SK-N-SH (cell line): ENCODE measurements at regions not wholly inside any gene's neighbourhood (a gene's known extent, or its start where the extent isn't known, plus 50 kb on each side); places are given as distances from the start of the nearest gene placed in this dataset.

Experiments used
- CTCF ChIA-PET: fragments of 300-600, 350-600 bp; formaldehyde crosslinking; extraction: SDS; loops from one replicate; lab custom pipeline; 2021; lab: Yijun Ruan, JAX
- POLR2A ChIA-PET: fragments of 350-600 bp; sonication (Branson Sonifier 250); formaldehyde crosslinking; extraction: SDS; loops from one replicate; lab custom pipeline; 2020; ENCODE audit warnings: antibody characterized with exemption, inconsistent platforms; lab: Yijun Ruan, JAX
- DNase-seq: peaks from one replicate; pipeline ENCODE4 v3.0.0; 2012
- H2AFZ ChIP-seq: fragments of 200-600 bp; sonication (generic); 2 replicates; pipeline ENCODE4 v1.8.1; 2016; ENCODE audit warnings: antibody characterized with exemption, mild to moderate bottlenecking, low read depth
- H3F3A ChIP-seq: fragments of 200-600 bp; sonication (generic); replicated peaks from 2 replicates; pipeline ENCODE3; 2016; ENCODE audit warnings: antibody characterized with exemption, mild to moderate bottlenecking; ENCODE audit not compliant: insufficient read depth
- H3K27ac ChIP-seq, 2 experiments: fragments of 200-500 bp in 1 of 2; fragments of 200-600 bp in 1 of 2; sonication (Bioruptor generic) in 1 of 2; sonication (generic), shearing (Covaris generic) in 1 of 2; 2 replicates each; pipeline versions ENCODE4 v1.5.1 to v1.6.1; 2014 to 2016; ENCODE audit warnings: low read depth in 2 of 2, inconsistent platforms in 1 of 2, low read length in 1 of 2, mild to moderate bottlenecking in 1 of 2, mixed read lengths in 1 of 2
- H3K27me3 ChIP-seq: fragments of 200-600 bp; sonication (generic), shearing (Covaris generic); 2 replicates; pipeline ENCODE4 v1.6.1; 2016; ENCODE audit warnings: mixed run types; ENCODE audit not compliant: insufficient read depth
- H3K36me3 ChIP-seq, 2 experiments: fragments of 200-500 bp in 1 of 2; fragments of 200-600 bp in 1 of 2; sonication (Bioruptor generic) in 1 of 2; sonication (generic) in 1 of 2; replicated peaks in 1 of 2; 2 replicates each; pipeline versions ENCODE3 to v1.5.1; 2014 to 2016; ENCODE audit warnings: low read length in 1 of 2, mild to moderate bottlenecking in 1 of 2; ENCODE audit not compliant: insufficient read depth in 2 of 2, control insufficient read depth in 1 of 2
- H3K4me1 ChIP-seq, 2 experiments: fragments of 200-500 bp in 1 of 2; fragments of 200-600 bp in 1 of 2; sonication (Bioruptor generic) in 1 of 2; sonication (generic), shearing (Covaris generic) in 1 of 2; 2 replicates each; pipeline versions ENCODE4 v1.5.1 to v1.6.1; 2014 to 2016; ENCODE audit warnings: low read depth in 1 of 2, low read length in 1 of 2, mixed run types in 1 of 2; ENCODE audit not compliant: insufficient read depth in 2 of 2, control insufficient read depth in 1 of 2
- H3K4me2 ChIP-seq: fragments of 200-600 bp; sonication (generic), shearing (Covaris generic); 2 replicates; pipeline ENCODE4 v1.6.1; 2017; ENCODE audit warnings: mixed run types
- H3K4me3 ChIP-seq, 2 experiments: fragments of 200-500 bp in 1 of 2; fragments of 200-600 bp in 1 of 2; sonication (Bioruptor generic) in 1 of 2; sonication (generic), shearing (Covaris generic) in 1 of 2; 2 replicates each; pipeline versions ENCODE4 v1.5.1 to v1.8.1; 2014 to 2016; ENCODE audit warnings: low read depth in 2 of 2, inconsistent platforms in 1 of 2, low read length in 1 of 2, mild to moderate bottlenecking in 1 of 2, mixed read lengths in 1 of 2, moderate library complexity in 1 of 2
- H3K79me2 ChIP-seq: fragments of 200-600 bp; sonication (generic); 2 replicates; pipeline ENCODE4 v1.8.1; 2017; ENCODE audit warnings: mild to moderate bottlenecking; ENCODE audit not compliant: insufficient read depth
- H3K9ac ChIP-seq: fragments of 200-600 bp; sonication (generic); 2 replicates; pipeline ENCODE4 v1.6.1; 2017; ENCODE audit warnings: mixed run types
- H3K9me2 ChIP-seq: fragments of 200-600 bp; sonication (generic); 2 replicates; pipeline ENCODE4 v1.6.1; 2017; ENCODE audit warnings: mixed run types
- H3K9me3 ChIP-seq: fragments of 200-600 bp; sonication (generic); 2 replicates; pipeline ENCODE4 v1.6.1; 2017; ENCODE audit warnings: mixed run types, mild to moderate bottlenecking, moderate library complexity
- H4K20me1 ChIP-seq: fragments of 200-600 bp; sonication (generic); 2 replicates; pipeline ENCODE4 v1.6.1; 2017; ENCODE audit warnings: mild to moderate bottlenecking, mixed run types; ENCODE audit not compliant: insufficient read depth
- CHD2 ChIP-seq: fragments of 150-350 bp; IDR thresholded peaks from 2 replicates; pipeline ENCODE4 v1.6.1; 2018; ENCODE audit warnings: low read length; ENCODE audit not compliant: partially characterized antibody
- ELF1 ChIP-seq: IDR thresholded peaks from 2 replicates; pipeline ENCODE4 v1.4.0; 2012
- FOSL2 ChIP-seq: IDR thresholded peaks from 2 replicates; pipeline ENCODE4 v1.4.0; 2012; ENCODE audit warnings: low read depth, mild to moderate bottlenecking, moderate library complexity, borderline replicate concordance
- FOXM1 ChIP-seq: IDR thresholded peaks from 2 replicates; pipeline ENCODE4 v1.4.0; 2012; ENCODE audit warnings: low read depth, mild to moderate bottlenecking
- GABPA ChIP-seq: IDR thresholded peaks from 2 replicates; pipeline ENCODE4 v1.4.0; 2012; ENCODE audit warnings: low read depth, mild to moderate bottlenecking
- IRF3 ChIP-seq: fragments of 150-350 bp; IDR thresholded peaks from 2 replicates; pipeline ENCODE4 v1.6.1; 2016; ENCODE audit warnings: mild to moderate bottlenecking, low read depth, low read length
- MEF2A ChIP-seq: IDR thresholded peaks from 2 replicates; pipeline ENCODE4 v1.4.0; 2012; ENCODE audit warnings: low read depth, borderline replicate concordance
- POLR2AphosphoS5 ChIP-seq: IDR thresholded peaks from 2 replicates; pipeline ENCODE4 v1.6.1; 2012; ENCODE audit warnings: low read depth, low read length
- RAD21 ChIP-seq: IDR thresholded peaks from 2 replicates; pipeline ENCODE4 v1.6.1; 2012; ENCODE audit warnings: mild to moderate bottlenecking, low read length
- RCOR1 ChIP-seq: fragments of 150-350 bp; IDR thresholded peaks from 2 replicates; pipeline ENCODE4 v1.6.1; 2017; ENCODE audit warnings: antibody characterized with exemption, low read length
- SMC3 ChIP-seq: IDR thresholded peaks from 2 replicates; pipeline ENCODE4 v1.6.1; 2012; ENCODE audit warnings: low read depth, low read length, improper control_type of control experiment
- TAF1 ChIP-seq: IDR thresholded peaks from 2 replicates; pipeline ENCODE4 v1.6.1; 2012; ENCODE audit warnings: low read depth, mild to moderate bottlenecking, low read length, moderate library complexity, borderline replicate concordance
- TCF12 ChIP-seq: IDR thresholded peaks from 2 replicates; pipeline ENCODE4 v1.4.0; 2012
- TEAD4 ChIP-seq: IDR thresholded peaks from 2 replicates; pipeline ENCODE4 v1.4.0; 2012; ENCODE audit warnings: mild to moderate bottlenecking, borderline replicate concordance; ENCODE audit not compliant: insufficient read depth
- USF1 ChIP-seq: IDR thresholded peaks from 2 replicates; pipeline ENCODE4 v1.4.0; 2012; ENCODE audit warnings: low read depth, borderline replicate concordance
- WGBS: methylation state at CpG from one replicate; pipeline ENCODE4 v1.1.6; 2017; ENCODE audit warnings: low lambda C conversion rate; 5-methylcytosine and 5-hydroxymethylcytosine counted together

- no peak for DNase-seq
- ChIA-PET POLR2A (no interaction called here), CTCF (no interaction called here)
- H3K9me3 ChIP-seq = no peaks in the 10 kb centered on the region
- H3K9me2 ChIP-seq = no peaks in the 10 kb centered on the region
- no peaks in the 10 kb centered on the region for H4K20me1 ChIP-seq
- no peak for TF ChIP-seq POLR2AphosphoS5
- no peak for TF ChIP-seq ELF1
- TF ChIP-seq FOSL2 = peak; percentile 33; the same call in 1 of the 2 replicates
- TF ChIP-seq TEAD4 = no peak
- TF ChIP-seq GABPA = no peak
- no peak for TF ChIP-seq RCOR1
- no peak for TF ChIP-seq CHD2
- H3K4me1 ChIP-seq = no peaks in the 10 kb centered on the region
- no peaks in the 10 kb centered on the region for H3K79me2 ChIP-seq
- 67% methylated on average over 3 of the region's 3 CpGs for WGBS
- H3K4me2 ChIP-seq = no peak overlapping the region
- peaks cover 3% of the 10 kb centered on the region for H3F3A ChIP-seq
- no peaks in the 10 kb centered on the region for H3K27me3 ChIP-seq
- no peak overlapping the region for H3K9ac ChIP-seq
- H3K4me3 ChIP-seq = no peak overlapping the region
- H3K36me3 ChIP-seq = no peaks in the 10 kb centered on the region
- no peak overlapping the region for H2AFZ ChIP-seq
- peak overlapping the region in 1 of 2 experiments; percentile 34; a peak in 1 of 4 replicates for H3K27ac ChIP-seq
Measured at GRCh38 chr10:3867454-3868270, 82.7 kb upstream of the KLF6 start.

- Histone ChIP-seq H3F3A (peaks cover 3% of the 10 kb centered on the region), H3K9me3 (no peaks in the 10 kb centered on the region), H3K36me3 (no peaks in the 10 kb centered on the region), H3K79me2 (no peaks in the 10 kb centered on the region), H3K4me2 (no peak overlapping the region), H4K20me1 (no peaks in the 10 kb centered on the region), H3K4me1 (no peaks in the 10 kb centered on the region), H3K9me2 (no peaks in the 10 kb centered on the region), H3K9ac (no peak overlapping the region), H3K27ac (no peak overlapping the region), H3K27me3 (no peaks in the 10 kb centered on the region), H3K4me3 (no peak overlapping the region), H2AFZ (no peak overlapping the region)
- no peak for DNase-seq
- POLR2A ChIA-PET = no interaction called here
- TF ChIP-seq TCF12 (no peak), RCOR1 (no peak), SMC3 (no peak), IRF3 (no peak)
- CTCF ChIA-PET = interaction anchor here (0.9 kb wide), 1 partner anchor 18 kb away, joined by 4 read pairs; no protein-coding TSS in a partner anchor
- WGBS = 70% methylated on average over 3 of the region's 3 CpGs
Measured at GRCh38 chr10:3866332-3866731, 81.3 kb upstream of the KLF6 start.

GRCh38 chr10:3865565-3865964 is 80.6 kb upstream of the KLF6 start:
- H3K79me2 ChIP-seq = no peaks in the 10 kb centered on the region
- no peak overlapping the region for H3K9ac ChIP-seq
- no peak for DNase-seq
- no peaks in the 10 kb centered on the region for H4K20me1 ChIP-seq
- WGBS = 92% methylated on average over 3 of the region's 3 CpGs
- H3K4me1 ChIP-seq = no peaks in the 10 kb centered on the region
- no peak overlapping the region for H3K27ac ChIP-seq
- POLR2A ChIA-PET = interaction anchor here (0.5 kb wide), 1 partner anchor 38 kb away, joined by 3 read pairs; no protein-coding TSS in a partner anchor
- H3K27me3 ChIP-seq = no peaks in the 10 kb centered on the region
- H3K4me3 ChIP-seq = no peak overlapping the region
- TF ChIP-seq USF1 (no peak), RAD21 (no peak), FOXM1 (no peak), MEF2A (no peak), TAF1 (no peak), RCOR1 (no peak)
- TF ChIP-seq, all 33 proteins: peak for 0
- Histone ChIP-seq H3K36me3 (no peaks in the 10 kb centered on the region), H2AFZ (no peak overlapping the region), H3K9me3 (no peaks in the 10 kb centered on the region), H3K9me2 (no peaks in the 10 kb centered on the region), H3K4me2 (no peak overlapping the region), H3F3A (peaks cover 3% of the 10 kb centered on the region)
- CTCF ChIA-PET = interaction anchor here (0.9 kb wide), 1 partner anchor 18 kb away, joined by 4 read pairs; no protein-coding TSS in a partner anchor
